IgD-negative memory B cell (primary cell): ENCODE measurements at regions not wholly inside any gene's neighbourhood (a gene's known extent, or its start where the extent isn't known, plus 50 kb on each side); places are given as distances from the start of the nearest gene placed in this dataset.
"Not testable (repeated sequence)": the region's sequence is repeated elsewhere in the genome, so short reads cannot be mapped to it uniquely, and the experiment has no call there.

ENCODE experiments used
- H3K27ac Mint-ChIP-seq, 3 donors: one replicate each; pipeline ENCODE4 v1.8.0; 2020 to 2022; ENCODE audit warnings: mild to moderate bottlenecking in 3 of 3, mixed read lengths in 3 of 3, moderate library complexity in 1 of 3
- H3K27me3 Mint-ChIP-seq: one replicate; pipeline ENCODE4 v1.8.0; 2021; ENCODE audit warnings: mixed read lengths
- H3K36me3 Mint-ChIP-seq: one replicate; pipeline ENCODE4 v1.8.0; 2020; ENCODE audit warnings: mild to moderate bottlenecking, mixed read lengths
- H3K4me1 Mint-ChIP-seq, 3 donors: one replicate each; pipeline ENCODE4 v1.8.0; 2020 to 2022; ENCODE audit warnings: mixed read lengths in 3 of 3, mild to moderate bottlenecking in 1 of 3
- H3K4me3 Mint-ChIP-seq, 4 donors: one replicate each; pipeline ENCODE4 v1.8.0; 2020 to 2022; ENCODE audit warnings: mild to moderate bottlenecking in 4 of 4, mixed read lengths in 4 of 4, moderate library complexity in 3 of 4
- H3K9me3 Mint-ChIP-seq, 3 donors: one replicate each; pipeline ENCODE4 v1.8.0; 2020 to 2021; ENCODE audit warnings: mixed read lengths in 3 of 3, mild to moderate bottlenecking in 1 of 3

DNA sequence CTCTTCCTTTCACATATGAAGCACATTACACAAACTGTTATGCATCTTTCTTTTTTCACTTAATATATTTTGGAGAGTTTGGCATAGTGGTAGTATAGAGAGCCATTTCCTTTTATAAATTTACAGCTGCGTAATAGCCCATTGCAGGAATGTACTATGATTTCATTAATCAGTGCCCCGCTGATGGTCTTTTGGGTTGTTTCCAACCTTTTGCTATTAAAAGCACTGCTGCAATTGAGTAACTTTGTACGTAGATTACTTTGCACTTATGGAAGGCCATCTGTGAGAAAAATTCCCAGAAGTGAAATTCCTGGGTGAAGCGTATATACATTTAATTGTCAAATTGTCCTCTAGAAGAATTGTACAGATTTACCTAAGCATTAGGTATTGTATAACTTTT is 565.3 kb upstream of the ZNF804A start:
- H3K27ac Mint-ChIP-seq, result no peak overlapping the region
- no peaks in the 10 kb centered on the region for H3K36me3 Mint-ChIP-seq
- H3K27me3 Mint-ChIP-seq, result no peaks in the 10 kb centered on the region
- H3K4me3 Mint-ChIP-seq, result no peak overlapping the region
- H3K9me3 Mint-ChIP-seq, result no peaks in the 10 kb centered on the region
- H3K4me1 Mint-ChIP-seq, result no peaks in the 10 kb centered on the region

DNA sequence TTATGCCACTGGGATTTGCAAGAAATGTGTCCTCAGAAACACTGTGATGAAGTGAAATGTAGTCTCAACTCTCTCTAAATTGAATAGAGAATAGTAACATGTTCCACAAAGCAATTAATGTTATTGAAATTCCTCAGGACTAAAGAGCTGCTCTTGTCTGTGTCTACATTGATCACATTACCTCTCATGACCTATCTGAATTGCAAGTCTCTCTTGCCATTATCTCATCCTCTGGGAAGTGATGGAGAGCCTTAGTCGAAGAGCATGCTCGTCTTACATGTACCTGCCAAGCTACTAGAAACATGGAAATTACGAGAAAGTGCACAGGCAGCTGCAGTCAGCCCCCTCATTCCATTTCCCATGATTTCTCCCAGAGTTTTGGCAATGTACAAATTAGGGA is 561.1 kb upstream of the ZNF804A start:
- no peak overlapping the region for H3K4me3 Mint-ChIP-seq
- no peaks in the 10 kb centered on the region for H3K36me3 Mint-ChIP-seq
- no peak overlapping the region for H3K27ac Mint-ChIP-seq
- no peaks in the 10 kb centered on the region for H3K4me1 Mint-ChIP-seq
- no peaks in the 10 kb centered on the region for H3K27me3 Mint-ChIP-seq
- no peaks in the 10 kb centered on the region for H3K9me3 Mint-ChIP-seq

DNA sequence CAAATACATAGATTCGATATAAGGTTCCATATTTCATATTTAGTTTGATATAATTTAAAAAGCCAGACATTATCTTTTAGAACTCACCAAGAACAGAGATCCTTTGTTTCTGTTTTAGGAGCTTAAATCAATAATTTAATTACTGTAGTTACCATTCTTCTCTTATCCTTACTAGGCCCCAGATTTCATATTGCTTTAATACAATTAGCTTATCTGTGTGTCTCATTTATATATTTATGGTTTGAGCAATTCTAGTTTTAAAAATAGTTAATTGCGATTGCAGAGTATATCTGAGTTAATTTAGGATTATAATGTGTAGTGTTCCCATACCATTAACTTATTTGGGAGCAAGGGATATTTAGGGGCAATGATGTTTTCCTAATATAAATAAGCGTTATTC is 558.8 kb upstream of the ZNF804A start:
- Mint-ChIP-seq H3K36me3 (no peaks in the 10 kb centered on the region), H3K4me1 (no peaks in the 10 kb centered on the region), H3K4me3 (no peak overlapping the region), H3K27ac (peak overlapping the region in 1 of 3 donors; percentile 65), H3K9me3 (no peaks in the 10 kb centered on the region), H3K27me3 (no peaks in the 10 kb centered on the region)

DNA sequence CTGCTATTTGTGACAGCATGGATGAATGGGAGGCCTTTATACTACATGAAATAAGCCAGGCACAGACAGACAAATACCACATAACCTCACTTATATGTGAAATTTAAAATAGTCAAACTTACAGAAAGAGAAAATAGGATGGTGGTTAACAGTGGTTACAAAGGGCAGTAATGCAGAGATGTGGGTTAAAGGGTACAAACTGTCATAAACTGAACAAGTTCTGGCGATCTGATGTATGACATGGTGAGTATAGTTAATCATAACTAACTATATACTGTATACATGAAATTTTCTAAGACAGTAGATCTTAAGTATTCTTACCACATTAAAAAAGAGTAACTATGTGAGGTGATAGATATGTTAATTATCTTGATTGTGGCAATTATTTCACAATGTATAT is 558.1 kb upstream of the ZNF804A start:
- H3K9me3 Mint-ChIP-seq, result no peaks in the 10 kb centered on the region
- no peaks in the 10 kb centered on the region for H3K36me3 Mint-ChIP-seq

DNA sequence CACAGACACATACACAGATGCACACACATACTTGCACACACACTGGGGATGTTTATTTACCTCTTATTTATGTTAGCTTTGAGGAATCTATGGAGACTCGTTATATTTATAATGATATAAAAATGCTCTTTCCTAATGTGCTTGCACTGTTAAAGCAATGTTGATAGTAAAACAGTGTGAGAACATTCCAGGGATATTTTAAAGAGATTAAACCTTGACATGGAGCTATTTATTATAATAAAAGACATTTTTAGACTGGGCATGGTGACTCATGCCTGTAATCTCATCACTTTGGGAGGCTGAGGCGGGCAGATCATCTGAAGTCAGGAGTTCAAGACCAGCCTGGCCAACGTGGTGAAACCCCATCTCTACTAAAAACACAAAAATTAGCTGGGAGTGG is 557.3 kb upstream of the ZNF804A start:
- H3K4me3 Mint-ChIP-seq, result no peak overlapping the region
- no peaks in the 10 kb centered on the region for H3K36me3 Mint-ChIP-seq
- H3K27me3 Mint-ChIP-seq, result no peaks in the 10 kb centered on the region
- no peaks in the 10 kb centered on the region for H3K4me1 Mint-ChIP-seq
- peaks cover 0 to 1% (median 0%) of the 10 kb centered on the region in 3 donors for H3K9me3 Mint-ChIP-seq
- no peak overlapping the region for H3K27ac Mint-ChIP-seq

More for the DNA sequence above, 558.1 kb upstream of the ZNF804A start:
- no peaks in the 10 kb centered on the region for H3K4me1 Mint-ChIP-seq
- no peaks in the 10 kb centered on the region for H3K27me3 Mint-ChIP-seq
- H3K27ac Mint-ChIP-seq, result no peak overlapping the region
- no peak overlapping the region for H3K4me3 Mint-ChIP-seq

DNA sequence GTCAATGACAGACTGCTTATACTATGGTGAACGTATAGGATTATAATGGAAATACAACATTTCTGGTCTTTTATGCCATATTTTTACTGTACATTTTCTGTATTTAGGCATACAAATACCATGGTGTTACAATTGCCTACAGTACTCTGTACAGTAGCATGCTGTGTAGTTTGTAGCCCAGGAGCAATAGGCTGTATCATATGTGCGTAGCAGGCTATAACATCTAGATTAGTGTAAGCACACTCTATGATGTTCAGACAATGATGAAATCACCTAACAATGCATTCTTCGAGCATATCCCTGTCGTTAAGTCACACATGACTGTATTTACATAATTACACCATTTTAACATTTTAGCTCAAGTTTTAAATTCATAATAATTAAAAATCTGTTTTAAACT is 556.6 kb upstream of the ZNF804A start:
- H3K4me3 Mint-ChIP-seq, result no peak overlapping the region
- peaks cover 0 to 1% (median 0%) of the 10 kb centered on the region in 3 donors for H3K9me3 Mint-ChIP-seq
- no peak overlapping the region for H3K27ac Mint-ChIP-seq
- H3K27me3 Mint-ChIP-seq, result no peaks in the 10 kb centered on the region
- no peaks in the 10 kb centered on the region for H3K4me1 Mint-ChIP-seq
- H3K36me3 Mint-ChIP-seq, result no peaks in the 10 kb centered on the region

DNA sequence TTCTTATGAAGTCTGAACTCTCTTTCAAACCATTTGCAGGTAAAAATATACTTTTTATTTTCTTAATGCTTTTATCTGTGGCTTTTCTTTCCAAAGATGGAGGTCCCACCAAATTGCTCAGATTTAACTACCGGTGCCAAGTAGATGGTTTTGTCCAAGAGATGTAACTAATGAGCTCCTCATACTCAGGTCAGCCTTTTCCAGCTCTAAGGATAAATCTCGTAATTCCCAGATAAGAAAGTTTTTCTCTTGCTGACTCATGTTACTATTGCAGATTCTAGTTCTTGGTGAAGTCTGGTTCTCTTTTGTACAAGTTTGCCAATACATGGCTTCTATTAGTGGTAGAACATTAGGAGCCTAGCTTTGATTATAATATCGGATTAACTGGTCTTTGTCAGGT is 550.8 kb upstream of the ZNF804A start:
- Mint-ChIP-seq H3K4me1 (no peaks in the 10 kb centered on the region), H3K9me3 (peaks cover 0 to 1% (median 0%) of the 10 kb centered on the region in 3 donors), H3K4me3 (no peak overlapping the region), H3K27me3 (no peaks in the 10 kb centered on the region), H3K36me3 (no peaks in the 10 kb centered on the region), H3K27ac (no peak overlapping the region)

DNA sequence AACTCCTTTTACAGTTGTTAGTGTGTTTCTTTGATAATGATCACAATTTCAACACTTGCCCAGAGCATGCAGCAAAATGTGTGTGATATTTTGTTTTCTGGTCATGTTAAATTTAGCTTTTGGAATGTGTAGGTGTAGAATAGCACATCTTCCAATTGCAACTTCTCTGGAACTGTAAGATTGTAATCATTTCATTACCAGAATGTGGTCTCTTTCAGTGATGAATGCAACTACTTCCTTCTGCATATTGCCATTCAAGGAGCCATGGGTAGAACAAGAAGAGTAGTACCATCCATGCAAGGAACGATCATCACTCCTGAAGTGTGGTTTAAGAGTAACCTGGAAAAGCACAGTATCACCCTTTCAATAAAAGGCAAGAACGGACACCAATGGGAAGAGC is 548.8 kb upstream of the ZNF804A start:
- Mint-ChIP-seq H3K27ac (no peak overlapping the region), H3K4me1 (no peaks in the 10 kb centered on the region), H3K36me3 (no peaks in the 10 kb centered on the region), H3K9me3 (peaks cover 0 to 1% (median 0%) of the 10 kb centered on the region in 3 donors), H3K27me3 (no peaks in the 10 kb centered on the region), H3K4me3 (no peak overlapping the region)

DNA sequence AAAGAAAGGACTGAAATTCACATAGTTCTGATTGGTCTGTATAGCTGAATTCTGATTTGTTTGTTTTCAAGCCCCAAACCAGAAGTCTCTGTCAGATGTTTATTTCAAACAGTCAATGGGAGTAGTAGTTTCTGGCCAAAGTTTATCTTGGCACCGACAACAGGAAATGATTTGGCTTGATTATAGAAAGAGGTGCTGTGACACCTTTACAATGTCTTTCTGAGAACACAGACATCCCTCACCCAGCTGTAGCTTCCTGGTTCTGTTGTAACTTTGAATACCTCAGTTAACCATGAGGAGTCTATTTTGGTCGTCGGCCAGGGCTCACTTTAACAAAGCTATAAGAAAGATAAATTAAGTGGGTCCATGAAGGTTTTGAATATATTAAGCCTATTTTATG is 545.0 kb upstream of the ZNF804A start:
- Mint-ChIP-seq H3K4me3 (no peak overlapping the region), H3K4me1 (no peaks in the 10 kb centered on the region), H3K27ac (no peak overlapping the region), H3K27me3 (no peaks in the 10 kb centered on the region), H3K9me3 (no peaks in the 10 kb centered on the region), H3K36me3 (no peaks in the 10 kb centered on the region)

DNA sequence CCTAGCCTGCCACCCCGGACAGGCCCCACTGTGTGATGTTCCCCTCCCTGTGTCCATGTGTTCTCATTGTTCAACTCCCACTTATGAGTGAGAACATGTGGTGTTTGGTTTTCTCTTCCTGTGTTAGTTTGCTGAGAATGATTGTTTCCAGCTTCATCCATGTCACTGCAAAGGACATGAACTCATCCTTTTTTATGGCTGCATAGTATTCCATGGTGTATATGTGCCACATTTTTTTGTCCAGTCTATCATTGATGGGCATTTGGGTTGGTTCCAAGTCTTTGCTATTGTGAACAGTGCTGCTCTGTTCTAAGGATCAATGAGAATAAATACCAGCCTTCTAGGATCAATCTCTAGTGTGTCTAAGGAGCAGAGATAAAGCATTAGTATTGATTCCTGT is 543.9 kb upstream of the ZNF804A start:
- not testable (repeated sequence) for H3K27ac Mint-ChIP-seq, H3K27me3 Mint-ChIP-seq, H3K36me3 Mint-ChIP-seq

DNA sequence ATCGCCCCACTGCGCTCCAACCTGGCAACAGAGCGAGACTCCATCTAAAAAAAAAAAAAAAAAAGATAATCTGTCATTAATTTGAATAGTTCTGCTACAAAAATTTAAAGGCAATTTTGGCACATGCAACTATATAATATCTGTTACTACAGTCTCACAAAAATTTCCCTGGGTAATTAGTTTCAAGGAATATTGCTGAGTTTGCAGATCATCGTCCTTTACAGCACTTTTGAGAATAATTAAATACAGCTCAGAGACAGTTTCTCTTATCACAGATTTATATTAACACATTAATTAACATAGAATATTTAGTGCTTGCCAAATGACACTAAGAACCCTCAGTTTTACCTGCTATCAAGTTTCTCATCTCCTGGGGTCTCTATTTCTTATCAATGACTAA is 540.4 kb upstream of the ZNF804A start:
- Mint-ChIP-seq H3K9me3 (no peaks in the 10 kb centered on the region), H3K4me3 (no peak overlapping the region), H3K27me3 (no peaks in the 10 kb centered on the region), H3K27ac (no peak overlapping the region), H3K36me3 (peaks cover 2% of the 10 kb centered on the region), H3K4me1 (no peaks in the 10 kb centered on the region)

More for the DNA sequence above, 543.9 kb upstream of the ZNF804A start:
- H3K4me3 Mint-ChIP-seq, H3K4me1 Mint-ChIP-seq, H3K9me3 Mint-ChIP-seq: not testable (repeated sequence)

DNA sequence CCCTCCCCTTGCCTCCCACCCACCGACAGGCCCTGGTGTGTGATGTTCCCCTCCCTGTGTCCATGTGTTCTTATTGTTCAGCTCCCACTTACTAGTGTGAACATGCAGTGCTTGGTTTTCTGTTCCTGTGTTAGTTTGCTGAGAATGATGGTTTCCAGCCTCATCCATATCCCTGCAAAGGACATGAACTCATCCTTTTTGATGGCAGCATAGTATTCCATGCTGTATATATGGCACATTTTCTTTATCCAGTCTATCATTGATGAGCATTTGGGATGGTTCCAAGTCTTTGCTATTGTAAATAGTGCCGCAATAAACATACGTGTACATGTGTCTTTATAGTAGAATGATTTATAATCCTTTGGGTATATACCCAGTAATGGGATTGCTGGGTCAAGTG is 538.1 kb upstream of the ZNF804A start:
- not testable (repeated sequence) for H3K36me3 Mint-ChIP-seq, H3K4me1 Mint-ChIP-seq, H3K27me3 Mint-ChIP-seq, H3K27ac Mint-ChIP-seq, H3K4me3 Mint-ChIP-seq, H3K9me3 Mint-ChIP-seq

DNA sequence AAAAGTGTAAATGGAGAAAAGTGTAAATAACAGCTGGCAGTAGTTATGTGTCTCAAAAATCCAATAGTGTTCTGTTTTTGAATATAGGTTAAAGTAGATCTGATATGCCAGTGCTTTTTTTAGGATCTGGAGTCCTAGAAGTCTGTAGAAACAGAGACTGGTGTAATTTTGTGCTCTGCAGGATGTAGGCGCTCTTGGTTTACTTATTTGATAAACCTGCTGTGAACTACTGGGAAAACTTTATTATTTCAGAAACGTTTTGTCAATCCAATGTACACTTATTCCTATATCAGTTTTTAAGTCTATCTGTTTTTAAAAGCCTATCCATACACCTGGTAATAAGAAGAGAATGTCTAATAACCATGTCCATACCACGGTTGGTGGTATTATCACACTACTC is 530.8 kb upstream of the ZNF804A start:
- Mint-ChIP-seq H3K4me1 (no peaks in the 10 kb centered on the region), H3K36me3 (peaks cover 4% of the 10 kb centered on the region), H3K4me3 (no peak overlapping the region), H3K9me3 (peaks cover 0 to 6% (median 0%) of the 10 kb centered on the region in 3 donors), H3K27me3 (no peaks in the 10 kb centered on the region), H3K27ac (no peak overlapping the region)

DNA sequence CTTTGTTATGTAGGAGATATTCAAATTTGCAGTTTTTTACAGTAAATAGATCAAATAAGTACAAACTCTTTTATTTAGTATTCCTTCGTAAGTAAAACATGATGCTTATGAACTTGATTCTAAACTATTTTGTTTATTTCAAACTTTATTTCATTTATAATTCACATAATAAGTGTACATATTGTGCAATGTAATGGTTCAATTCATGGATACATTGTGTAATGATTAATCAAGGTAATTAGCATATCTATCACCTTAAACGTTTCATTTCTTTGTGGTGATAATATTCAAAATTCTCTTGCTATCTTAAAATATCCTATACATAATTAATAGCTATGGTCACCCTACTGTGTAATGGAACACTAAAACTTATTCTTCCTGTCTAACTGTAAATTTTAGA is 525.9 kb upstream of the ZNF804A start:
- no peaks in the 10 kb centered on the region for H3K9me3 Mint-ChIP-seq
- no peaks in the 10 kb centered on the region for H3K27me3 Mint-ChIP-seq
- no peak overlapping the region for H3K27ac Mint-ChIP-seq
- H3K36me3 Mint-ChIP-seq, result no peaks in the 10 kb centered on the region
- H3K4me3 Mint-ChIP-seq, result no peak overlapping the region
- no peaks in the 10 kb centered on the region for H3K4me1 Mint-ChIP-seq

DNA sequence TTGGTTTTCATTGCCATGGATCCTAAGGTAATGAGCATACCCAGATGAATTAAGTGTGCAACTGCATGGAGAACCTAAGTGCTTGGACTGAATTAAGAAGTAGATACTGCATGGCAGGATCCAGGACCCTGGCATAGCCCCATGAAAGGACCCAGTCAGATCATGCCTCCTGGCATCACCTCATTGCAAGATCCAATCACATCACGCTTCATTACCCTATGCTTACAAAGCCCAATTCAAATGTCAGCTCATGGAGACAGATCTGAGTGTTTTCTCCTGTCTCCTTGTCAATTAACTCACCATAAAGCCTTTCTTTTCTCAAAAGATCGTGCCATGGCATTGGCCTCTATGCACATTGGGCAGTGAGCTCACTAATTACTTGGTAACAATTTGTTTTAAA is 519.8 kb upstream of the ZNF804A start:
- H3K27me3 Mint-ChIP-seq, result no peaks in the 10 kb centered on the region
- no peaks in the 10 kb centered on the region for H3K9me3 Mint-ChIP-seq
- H3K36me3 Mint-ChIP-seq, result no peaks in the 10 kb centered on the region
- H3K4me3 Mint-ChIP-seq, result no peak overlapping the region
- H3K27ac Mint-ChIP-seq, result no peak overlapping the region
- no peaks in the 10 kb centered on the region for H3K4me1 Mint-ChIP-seq

DNA sequence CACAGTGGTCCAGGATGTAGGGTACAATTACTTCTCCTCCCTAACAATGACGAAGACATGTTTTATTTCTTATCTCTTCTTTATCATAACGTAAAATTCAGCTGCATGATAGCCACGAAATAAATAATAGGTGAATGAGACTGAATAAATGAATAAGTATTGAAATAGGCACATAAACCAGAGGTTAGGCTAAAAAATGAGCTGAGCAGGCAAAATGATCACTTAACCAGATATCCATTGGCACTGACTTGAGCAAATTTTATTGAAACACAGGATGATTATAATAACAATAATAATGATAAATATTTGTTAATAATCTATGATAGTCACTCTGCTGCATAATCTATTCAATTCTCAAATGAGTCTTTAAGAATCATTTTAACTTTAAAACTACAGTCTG is 506.9 kb upstream of the ZNF804A start:
- no peaks in the 10 kb centered on the region for H3K4me1 Mint-ChIP-seq

More for the DNA sequence above, 506.9 kb upstream of the ZNF804A start:
- Mint-ChIP-seq H3K36me3 (no peaks in the 10 kb centered on the region), H3K27ac (no peak overlapping the region), H3K9me3 (peaks cover 0 to 3% (median 1%) of the 10 kb centered on the region in 3 donors), H3K27me3 (no peaks in the 10 kb centered on the region), H3K4me3 (no peak overlapping the region)
